Heart right ventricle (tissue), 16 donors: ENCODE measurements at regions not wholly inside any gene's neighbourhood (a gene's known extent, or its start where the extent isn't known, plus 50 kb on each side); places are given as distances from the start of the nearest gene placed in this dataset.

ENCODE experiments used
- ATAC-seq, 8 donors: fragments of 200-7000 bp; cut with Tn5 transposase; one replicate each; pipeline ENCODE4 v1.9.1; 2020; ENCODE audit warnings: mild to moderate bottlenecking in 8 of 8, moderate library complexity in 8 of 8, moderate number of reproducible peaks in 1 of 8
- DNase-seq, 2 donors: peaks; one replicate each; pipeline ENCODE4 v3.0.0-alpha.2; 2020
- H3K27ac ChIP-seq, 10 donors: fragments of 200-600 bp; sonication (generic) in 2 of 10; one replicate each; pipeline versions ENCODE4 v1.5.0 to v1.8.0; 2020 to 2022; ENCODE audit warnings: mild to moderate bottlenecking in 3 of 10
- H3K27me3 ChIP-seq, 7 donors: fragments of 200-600 bp; one replicate each; pipeline ENCODE4 v1.8.0; 2021 to 2022; ENCODE audit warnings: mild to moderate bottlenecking in 2 of 7
- H3K36me3 ChIP-seq, 9 donors: fragments of 200-600 bp; sonication (generic) in 1 of 9; one replicate each; pipeline versions ENCODE4 v1.5.0 to v1.8.0; 2020 to 2022; ENCODE audit warnings: mild to moderate bottlenecking in 2 of 9
- H3K4me1 ChIP-seq, 9 donors: fragments of 200-600 bp; sonication (generic) in 1 of 9; one replicate each; pipeline versions ENCODE4 v1.5.0 to v1.8.0; 2020 to 2022; ENCODE audit warnings: mild to moderate bottlenecking in 4 of 9
- H3K4me3 ChIP-seq, 10 donors: fragments of 200-600 bp; sonication (generic) in 2 of 10; one replicate each; pipeline versions ENCODE4 v1.5.0 to v1.8.0; 2020 to 2022; ENCODE audit warnings: mild to moderate bottlenecking in 7 of 10, moderate library complexity in 2 of 10
- H3K9me3 ChIP-seq, 11 donors: fragments of 200-600 bp in 10 of 11; sonication (generic) in 2 of 11; one replicate each; pipeline versions ENCODE4 v1.5.0 to v1.8.0; 2013 to 2022; ENCODE audit warnings: mild to moderate bottlenecking in 2 of 11, control low read depth in 1 of 11, moderate library complexity in 1 of 11
- CTCF ChIP-seq, 9 donors: fragments of 200-600 bp; sonication (generic) in 2 of 9; IDR thresholded peaks; one replicate each; pipeline versions ENCODE4 v1.5.0 to v1.8.0; 2021 to 2022; ENCODE audit warnings: antibody characterized with exemption in 9 of 9, mild to moderate bottlenecking in 5 of 9, moderate library complexity in 1 of 9
- WGBS, 2 donors: extraction: QIAGEN DNeasy Blood & Tissue Kit; methylation state at CpG; one replicate each; pipeline ENCODE4 v1.1.7; 2013; ENCODE audit warnings: inconsistent platforms in 1 of 2; 5-methylcytosine and 5-hydroxymethylcytosine counted together
- intact Hi-C, 10 donors: fragments of 100-400 bp; cut with DNase I; formaldehyde crosslinking; loops; one replicate each; pipeline versions ENCODE4 v1.11.1 to v1.14.2; 2022
- donor health status: Arrhythmogenic right ventricular cardiomyopathy.
- donor health status: ischemic (EF 13 %, LVEDD 7.1; RV severe dilation, severe dysfunction).
- donor health status: healthy with polysubstance abuse.
- donor health status: DM: no; HTN: yes; CAD: no.
- donor health status: DM: no; HTN: no; CAD: no.
- donor health status: ischemic (EF 25% LVEDD 6.9; RV normal size, moderate dysfunction).
- donor health status: ischemic (EF 25% LVEDD 5.7; RV mildly dilated, moderate dysfunction).
- donor health status: healthy.
- donor health status: DM: yes; HTN: yes; CAD: no.
- donor health status: Ischemic cardiomyopathy.
- donor health status: ischemic (EF 35%, LVEDD 5.7; RV mildly dilated, moderate dysfunction).
- donor health status: nonischemic (EF 11% LVEDD 7.7; RV severe dilation, severe dysfunction).
- donor health status: DM: yes; HTN: yes; CAD: no.
- donor health status: PGD.
- donor health status: ischemic (EF 29% LVEDD 5.4; RV normal size, mild dysfunction).
- donor health status: nonischemic (EF 23%, LVEDD 6.1; RV moderate dilation, normal function).

- Histone ChIP-seq H3K27ac (no peak overlapping the region), H3K36me3 (no peaks in the 10 kb centered on the region), H3K27me3 (no peaks in the 10 kb centered on the region), H3K4me1 (peaks cover 0 to 5% (median 0%) of the 10 kb centered on the region in 9 donors), H3K9me3 (no peaks in the 10 kb centered on the region), H3K4me3 (no peak overlapping the region)
- TF ChIP-seq CTCF (IDR thresholded peaks at IDR 0.05) = no peak
- ATAC-seq = no peak
- intact Hi-C loops = no loop called here
- DNase-seq = no peak
- WGBS, 2 donors = 93 to 94% methylated on average over 5 of the region's 5 CpGs
Observed at GRCh38 chr2:8259841-8260178, 422.0 kb upstream of the ID2 start.

DNA sequence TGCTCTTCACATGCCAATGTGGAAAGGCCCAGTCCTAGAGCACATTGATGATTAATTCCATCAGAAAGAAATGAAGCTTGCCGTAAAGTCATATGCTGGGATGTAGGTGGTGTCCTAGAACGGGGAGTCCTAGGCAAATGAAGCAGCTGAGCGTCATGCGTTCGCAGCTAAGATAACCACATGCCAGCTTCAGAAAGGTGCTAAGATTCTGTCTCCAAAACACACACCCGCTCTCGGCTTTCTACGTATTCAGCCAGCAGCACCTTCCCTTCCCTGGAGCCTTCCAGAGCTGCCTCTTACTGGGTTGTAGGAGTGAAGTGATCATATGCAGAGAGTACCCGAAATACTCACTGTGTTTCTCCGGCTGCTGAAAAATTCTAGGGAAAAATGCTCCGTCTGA is 421.6 kb upstream of the ID2 start:
- Histone ChIP-seq H3K4me1 (peaks cover 0 to 5% (median 0%) of the 10 kb centered on the region in 9 donors), H3K9me3 (no peaks in the 10 kb centered on the region), H3K27me3 (no peaks in the 10 kb centered on the region), H3K4me3 (no peak overlapping the region), H3K27ac (no peak overlapping the region), H3K36me3 (no peaks in the 10 kb centered on the region)
- TF ChIP-seq CTCF (IDR thresholded peaks at IDR 0.05) = no peak
- DNase-seq (no peak), ATAC-seq (no peak)
- WGBS, 2 donors = 84 to 86% methylated on average over 11 of the region's 11 CpGs
- intact Hi-C loops = no loop called here

- Histone ChIP-seq H3K4me3 (no peak overlapping the region), H3K36me3 (no peaks in the 10 kb centered on the region), H3K9me3 (no peaks in the 10 kb centered on the region), H3K4me1 (peaks cover 0 to 22% (median 2%) of the 10 kb centered on the region in 9 donors), H3K27me3 (no peaks in the 10 kb centered on the region), H3K27ac (no peak overlapping the region)
- ATAC-seq (no peak), DNase-seq (no peak)
- intact Hi-C loops = no loop called here
- no peak for TF ChIP-seq CTCF (IDR thresholded peaks at IDR 0.05)
- 64 to 69% methylated on average over 4 of the region's 4 CpGs for WGBS, 2 donors
Observed at GRCh38 chr2:8263901-8264300, 418.0 kb upstream of the ID2 start.

DNA sequence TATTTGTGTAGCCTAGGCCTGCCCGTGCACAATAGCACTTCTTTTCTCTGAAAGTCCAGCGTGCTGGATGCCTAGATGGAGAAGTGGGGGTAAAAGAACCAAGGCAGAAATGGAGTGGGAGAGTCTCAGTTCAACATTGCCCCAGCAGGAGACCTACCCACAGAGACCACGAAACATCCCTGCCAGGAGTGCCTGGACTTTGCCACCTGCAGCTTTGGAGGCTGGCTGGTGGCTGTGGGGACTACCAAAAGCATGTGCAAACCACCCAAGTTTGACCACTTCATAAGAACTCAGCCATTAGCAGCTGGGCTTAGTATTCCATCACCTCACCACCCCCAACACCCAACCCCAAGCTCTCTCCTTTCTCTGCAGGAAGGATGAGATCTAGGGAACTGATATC is 416.9 kb upstream of the ID2 start:
- no peaks in the 10 kb centered on the region for H3K27me3 ChIP-seq
- H3K4me3 ChIP-seq = no peak overlapping the region
- no peak overlapping the region for H3K27ac ChIP-seq
- no peak for DNase-seq
- ATAC-seq = no peak
- intact Hi-C loops = no loop called here
- TF ChIP-seq CTCF (IDR thresholded peaks at IDR 0.05) = no peak
- H3K36me3 ChIP-seq = no peaks in the 10 kb centered on the region
- WGBS, 2 donors = 97% methylated on average over 3 of the region's 3 CpGs
- H3K9me3 ChIP-seq = no peaks in the 10 kb centered on the region
- H3K4me1 ChIP-seq = peaks cover 0 to 25% (median 2%) of the 10 kb centered on the region in 9 donors
